Vagina (tissue), 2 donors: ENCODE measurements at regions not wholly inside any gene's neighbourhood (a gene's known extent, or its start where the extent isn't known, plus 50 kb on each side); places are given as distances from the start of the nearest gene placed in this dataset.

ENCODE experiments used
- CTCF ChIP-seq, 3 experiments: fragments of 450-650 bp in 2 of 3; fragments of 200-600 bp in 1 of 3; sonication (generic) in 1 of 3; IDR thresholded peaks; one replicate each; pipeline ENCODE4 v1.5.1; 2017 to 2019; ENCODE audit warnings: antibody characterized with exemption in 3 of 3, mild to moderate bottlenecking in 2 of 3, moderate library complexity in 2 of 3
- POLR2A ChIP-seq, 2 donors: fragments of 450-650 bp; IDR thresholded peaks; one replicate each; pipeline ENCODE4 v1.6.1; 2017; ENCODE audit warnings: antibody characterized with exemption in 2 of 2, mild to moderate bottlenecking in 2 of 2, moderate library complexity in 2 of 2
- POLR2AphosphoS5 ChIP-seq, 2 donors: sonication (generic); formaldehyde crosslinking; IDR thresholded peaks; one replicate each; pipeline ENCODE4 v1.9.0; 2017; ENCODE audit warnings: antibody characterized with exemption in 2 of 2, mild to moderate bottlenecking in 2 of 2, low read depth in 1 of 2; ENCODE audit not compliant: insufficient read depth in 1 of 2

GRCh38 chr6:71082033-71082650 lies 125.3 kb upstream of the B3GAT2 start:
- TF ChIP-seq POLR2A (IDR thresholded peaks at IDR 0.05) (no peak), CTCF (IDR thresholded peaks at IDR 0.05) (no peak), POLR2AphosphoS5 (IDR thresholded peaks at IDR 0.05; ENCODE audit: insufficient read depth in 1 of 2, low read depth in 1 of 2) (no peak)
